HEK293 (cell line): ENCODE measurements at regions not wholly inside any gene's neighbourhood (a gene's known extent, or its start where the extent isn't known, plus 50 kb on each side); places are given as distances from the start of the nearest gene placed in this dataset.

ENCODE experiments used
- CTCF ChIA-PET: fragments of 350-600 bp; formaldehyde crosslinking; extraction: SDS; loops from one replicate; lab custom pipeline; 2021; ENCODE audit warnings: antibody characterized with exemption; lab: Yijun Ruan, JAX
- POLR2A ChIA-PET: fragments of 300-600 bp; formaldehyde crosslinking; extraction: SDS; loops from one replicate; lab custom pipeline; 2020; ENCODE audit warnings: antibody characterized with exemption, inconsistent platforms; lab: Yijun Ruan, JAX
- H3K27ac ChIP-seq: fragments of 200-500 bp; sonication (Bioruptor generic); 2 replicates; pipeline ENCODE4 v1.5.1; 2014; ENCODE audit warnings: low read depth, low read length, control low read depth, inconsistent platforms; ENCODE audit errors: extremely low read depth
- H3K36me3 ChIP-seq, 2 experiments: fragments of 200-500 bp in 1 of 2; sonication (Bioruptor generic) in 1 of 2; 1 replicate in 1 of 2; 2 replicates in 1 of 2; pipeline ENCODE4 v1.5.1; 2014 to 2017; ENCODE audit warnings: inconsistent platforms in 2 of 2, low read length in 2 of 2; ENCODE audit not compliant: control insufficient read depth in 2 of 2, insufficient read depth in 1 of 2
- H3K4me1 ChIP-seq: fragments of 200-500 bp; sonication (Bioruptor generic); 2 replicates; pipeline ENCODE4 v1.5.1; 2014; ENCODE audit warnings: mild to moderate bottlenecking, low read length, inconsistent platforms; ENCODE audit not compliant: control insufficient read depth, insufficient read depth
- H3K4me3 ChIP-seq: 2 replicates; pipeline ENCODE4 v1.5.1; 2011; ENCODE audit warnings: low read depth, mild to moderate bottlenecking, control low read depth, low read length, moderate library complexity
- H3K9me3 ChIP-seq: fragments of 200-500 bp; sonication (Bioruptor generic); 2 replicates; pipeline ENCODE4 v1.5.1; 2014; ENCODE audit warnings: low read depth, low read length, inconsistent platforms; ENCODE audit not compliant: control insufficient read depth, insufficient read depth
- ATF2 ChIP-seq: fragments of 450-650 bp; formaldehyde crosslinking; IDR thresholded peaks from 2 replicates; pipeline ENCODE4 v1.5.1; 2016; ENCODE audit warnings: missing biosample characterization, missing genetic modification characterization, low read depth
- GLIS1 ChIP-seq: fragments of 450-650 bp; formaldehyde crosslinking; IDR thresholded peaks from 2 replicates; pipeline ENCODE4 v1.5.1; 2016; ENCODE audit warnings: missing biosample characterization, missing genetic modification characterization
- PRDM2 ChIP-seq: fragments of 450-650 bp; formaldehyde crosslinking; IDR thresholded peaks from 2 replicates; pipeline ENCODE4 v1.5.1; 2016; ENCODE audit warnings: missing biosample characterization, missing genetic modification characterization, borderline replicate concordance
- TRIM28 ChIP-seq: IDR thresholded peaks from 2 replicates; pipeline ENCODE4 v1.6.1; 2011; ENCODE audit warnings: low read length, control low read depth, borderline replicate concordance
- ZFHX2 ChIP-seq: fragments of 450-650 bp; formaldehyde crosslinking; conservative IDR thresholded peaks from 2 replicates; pipeline ENCODE4 v1.5.1; 2016; ENCODE audit warnings: missing biosample characterization, missing genetic modification characterization
- ZNF146 ChIP-seq: fragments of 450-650 bp; formaldehyde crosslinking; IDR thresholded peaks from 2 replicates; pipeline ENCODE4 v1.5.1; 2016; ENCODE audit warnings: missing biosample characterization, missing genetic modification characterization
- ZNF366 ChIP-seq: fragments of 450-650 bp; formaldehyde crosslinking; conservative IDR thresholded peaks from 2 replicates; pipeline ENCODE4 v1.5.1; 2016; ENCODE audit warnings: missing biosample characterization, missing genetic modification characterization
- ZNF423 ChIP-seq: fragments of 450-650 bp; formaldehyde crosslinking; IDR thresholded peaks from 2 replicates; pipeline ENCODE4 v1.5.1; 2016; ENCODE audit warnings: missing biosample characterization, missing genetic modification characterization
- ZNF560 ChIP-seq: fragments of 450-650 bp; formaldehyde crosslinking; IDR thresholded peaks from 2 replicates; pipeline ENCODE4 v1.5.1; 2017; ENCODE audit warnings: missing biosample characterization, missing genetic modification characterization, borderline replicate concordance
- ZNF629 ChIP-seq: fragments of 450-650 bp; formaldehyde crosslinking; IDR thresholded peaks from 2 replicates; pipeline ENCODE4 v1.5.1; 2017; ENCODE audit warnings: missing biosample characterization, missing genetic modification characterization
- ZNF692 ChIP-seq: fragments of 450-650 bp; formaldehyde crosslinking; IDR thresholded peaks from 2 replicates; pipeline ENCODE4 v1.5.1; 2016; ENCODE audit warnings: missing biosample characterization, missing genetic modification characterization

GRCh38 chr16:79903471-79903870 is 302.9 kb upstream of the MAF start (continued):
- no peak for TF ChIP-seq ATF2

- Histone ChIP-seq H3K4me1 (no peaks in the 10 kb centered on the region), H3K4me3 (no peak overlapping the region), H3K27ac (no peak overlapping the region), H3K36me3 (no peaks in the 10 kb centered on the region)
- POLR2A ChIA-PET, result no interaction called here
- no peak for TF ChIP-seq PRDM2 (tag by site-specific recombination)
- no peak for TF ChIP-seq ZNF366 (tag by site-specific recombination)
- TF ChIP-seq ZFHX2 (tag by site-specific recombination), result no peak
- TF ChIP-seq, all 188 proteins: peak for 0
- CTCF ChIA-PET, result no interaction called here
- no peaks in the 10 kb centered on the region for H3K9me3 ChIP-seq
Measured at GRCh38 chr16:79902351-79902750, 301.8 kb upstream of the MAF start.

- POLR2A ChIA-PET, result no interaction called here
- no peaks in the 10 kb centered on the region for H3K9me3 ChIP-seq
Measured at GRCh38 chr16:79901522-79901921, 301.0 kb upstream of the MAF start.

GRCh38 chr16:79899716-79900115 is 299.2 kb upstream of the MAF start:
- no peak overlapping the region for H3K27ac ChIP-seq
- H3K4me3 ChIP-seq, result no peak overlapping the region
- no peaks in the 10 kb centered on the region for H3K9me3 ChIP-seq
- TF ChIP-seq ATF2 (no peak), TRIM28 (no peak), GLIS1 (no peak), ZNF560 (no peak), ZNF629 (tag by site-specific recombination) (no peak), ZNF423 (tag by site-specific recombination) (no peak)
- ChIA-PET CTCF (interaction anchor here (0.5 kb wide), 1 partner anchor 297 kb away, joined by 3 read pairs; no protein-coding TSS in a partner anchor), POLR2A (no interaction called here)
- no peaks in the 10 kb centered on the region for H3K4me1 ChIP-seq
- no peaks in the 10 kb centered on the region for H3K36me3 ChIP-seq

More at GRCh38 chr16:79901522-79901921, 301.0 kb upstream of the MAF start:
- Histone ChIP-seq H3K4me1 (no peaks in the 10 kb centered on the region), H3K27ac (no peak overlapping the region), H3K4me3 (no peak overlapping the region), H3K36me3 (no peaks in the 10 kb centered on the region)
- peak; percentile 37; the same call in 1 of the 2 replicates for TF ChIP-seq ZNF146 (tag by site-specific recombination)
- TF ChIP-seq ZNF692 (tag by site-specific recombination), result no peak
- CTCF ChIA-PET, result no interaction called here
